ENCODE measurements at regions not wholly inside any gene's neighbourhood (a gene's known extent, or its start where the extent isn't known, plus 50 kb on each side); places are given as distances from the start of the nearest gene placed in this dataset.

DNA sequence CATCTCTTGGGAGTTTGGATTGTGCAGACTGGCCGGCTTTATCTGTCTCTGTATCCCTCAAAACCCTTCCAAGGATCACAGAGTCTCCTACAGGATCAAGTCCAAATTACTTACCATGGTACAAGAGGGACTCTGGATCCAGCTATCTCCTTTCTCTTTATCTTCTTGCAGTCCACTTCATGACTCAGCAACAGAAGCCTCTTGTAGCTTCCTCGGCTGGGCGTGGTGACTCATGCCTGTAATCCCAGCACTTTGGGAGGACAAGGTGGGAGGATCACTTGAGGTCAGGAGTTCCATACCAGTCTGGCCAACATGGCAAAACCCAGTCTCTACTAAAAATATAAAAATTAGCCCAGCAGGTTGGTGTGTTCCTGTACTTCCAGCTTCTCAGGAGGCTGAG is 189.7 kb downstream of the BCAT1 start:
- Mint-ChIP-seq H3K9me3 (peaks cover 3% of the 10 kb centered on the region), H3K27me3 (ENCODE audit: low read depth) (no peaks in the 10 kb centered on the region), H3K27ac (ENCODE audit: unreplicated experiment) (peak overlapping the region; percentile 32), H3K36me3 (ENCODE audit: low read depth) (no peaks in the 10 kb centered on the region), H3K4me1 (peaks cover 70% of the 10 kb centered on the region), H3K4me3 (no peak overlapping the region)
- no peak for DNase-seq (ENCODE audit: low read depth, low spot score)
- TF ChIP-seq, protein P1, sequence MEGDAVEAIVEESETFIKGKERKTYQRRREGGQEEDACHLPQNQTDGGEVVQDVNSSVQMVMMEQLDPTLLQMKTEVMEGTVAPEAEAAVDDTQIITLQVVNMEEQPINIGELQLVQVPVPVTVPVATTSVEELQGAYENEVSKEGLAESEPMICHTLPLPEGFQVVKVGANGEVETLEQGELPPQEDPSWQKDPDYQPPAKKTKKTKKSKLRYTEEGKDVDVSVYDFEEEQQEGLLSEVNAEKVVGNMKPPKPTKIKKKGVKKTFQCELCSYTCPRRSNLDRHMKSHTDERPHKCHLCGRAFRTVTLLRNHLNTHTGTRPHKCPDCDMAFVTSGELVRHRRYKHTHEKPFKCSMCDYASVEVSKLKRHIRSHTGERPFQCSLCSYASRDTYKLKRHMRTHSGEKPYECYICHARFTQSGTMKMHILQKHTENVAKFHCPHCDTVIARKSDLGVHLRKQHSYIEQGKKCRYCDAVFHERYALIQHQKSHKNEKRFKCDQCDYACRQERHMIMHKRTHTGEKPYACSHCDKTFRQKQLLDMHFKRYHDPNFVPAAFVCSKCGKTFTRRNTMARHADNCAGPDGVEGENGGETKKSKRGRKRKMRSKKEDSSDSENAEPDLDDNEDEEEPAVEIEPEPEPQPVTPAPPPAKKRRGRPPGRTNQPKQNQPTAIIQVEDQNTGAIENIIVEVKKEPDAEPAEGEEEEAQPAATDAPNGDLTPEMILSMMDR (conservative IDR thresholded peaks at IDR 0.05), result no peak

DNA sequence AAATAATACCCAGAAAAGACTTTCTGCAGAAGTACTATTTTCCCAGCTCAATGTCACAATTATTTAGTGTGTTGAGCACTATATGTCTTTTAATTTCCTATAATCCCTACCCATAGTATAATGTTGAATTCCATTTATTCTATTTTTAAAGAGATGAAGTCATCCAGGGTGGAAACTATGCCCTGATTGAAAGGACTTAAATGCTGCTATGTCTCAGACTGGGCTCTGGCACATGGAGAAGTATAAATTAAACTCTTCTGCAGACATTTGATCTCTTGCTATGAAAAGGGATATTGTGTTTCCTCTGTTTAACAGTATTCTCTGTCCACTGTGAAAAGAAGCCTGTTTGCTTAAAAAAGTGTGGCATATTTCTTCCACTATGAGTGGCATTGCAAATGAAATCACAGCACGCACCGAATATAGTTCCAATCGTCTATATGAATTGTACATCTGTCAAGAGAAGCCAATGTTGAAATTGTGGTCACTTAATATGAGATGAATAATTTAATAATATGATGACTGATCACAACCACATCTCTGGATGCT is 192.3 kb downstream of the BCAT1 start:
- DNase-seq (ENCODE audit: low read depth, low spot score), result no peak
- Mint-ChIP-seq H3K4me3 (peak overlapping the region; percentile 67), H3K4me1 (peaks cover 84% of the 10 kb centered on the region), H3K36me3 (ENCODE audit: low read depth) (no peaks in the 10 kb centered on the region), H3K9me3 (no peaks in the 10 kb centered on the region), H3K27ac (ENCODE audit: unreplicated experiment) (peak overlapping the region; percentile 85), H3K27me3 (ENCODE audit: low read depth) (no peaks in the 10 kb centered on the region)
- TF ChIP-seq, protein P1 (conservative IDR thresholded peaks at IDR 0.05), result no peak

DNA sequence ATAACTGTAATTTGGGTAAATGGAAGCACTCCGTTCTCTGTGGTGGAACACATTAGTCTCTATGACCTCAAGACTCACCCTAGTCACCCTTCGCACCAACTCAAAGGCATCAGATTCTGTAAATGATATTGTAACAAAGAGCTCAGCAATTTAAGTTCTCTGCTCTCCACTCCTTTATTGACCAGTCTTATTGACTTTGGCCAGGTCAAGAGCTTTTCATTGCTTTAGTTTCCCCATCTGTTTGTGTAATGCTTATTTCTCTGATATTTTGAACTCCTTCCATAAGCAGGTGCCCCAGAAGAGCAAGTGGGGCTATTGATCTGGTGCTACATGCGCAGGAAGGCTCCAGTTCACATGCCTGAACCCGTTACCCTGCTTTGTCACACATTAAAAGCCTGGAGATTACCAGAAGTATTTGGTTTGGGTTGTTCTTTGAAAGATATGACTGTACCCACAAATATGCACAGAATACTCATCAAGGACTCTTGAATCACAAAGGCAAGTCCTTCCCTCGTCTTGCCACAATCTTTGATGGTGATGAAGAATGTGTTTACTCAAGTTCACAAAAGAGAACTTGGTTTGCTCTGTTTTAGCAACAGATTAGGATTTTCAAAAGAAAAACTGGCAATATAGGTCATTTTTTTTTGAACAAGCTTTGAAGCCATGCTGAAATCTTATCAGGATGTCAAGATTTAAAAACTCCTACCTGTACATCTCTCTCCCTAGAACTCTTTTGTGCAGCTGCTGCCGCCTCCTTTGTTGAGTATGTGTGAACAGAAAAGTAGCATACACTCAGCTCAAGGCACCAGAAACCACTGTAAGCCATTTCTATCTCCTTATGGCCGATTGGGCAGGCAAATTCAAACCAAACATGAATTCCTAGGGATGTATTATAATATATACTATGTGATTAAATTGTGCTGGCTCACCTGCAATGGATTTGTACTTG is 193.9 kb downstream of the BCAT1 start:
- Mint-ChIP-seq H3K9me3 (no peaks in the 10 kb centered on the region), H3K4me3 (no peak overlapping the region), H3K4me1 (peaks cover 84% of the 10 kb centered on the region), H3K27ac (ENCODE audit: unreplicated experiment) (peak overlapping the region; percentile 79), H3K36me3 (ENCODE audit: low read depth) (no peaks in the 10 kb centered on the region), H3K27me3 (ENCODE audit: low read depth) (no peaks in the 10 kb centered on the region)
- TF ChIP-seq, protein P1 (conservative IDR thresholded peaks at IDR 0.05), result no peak
- no peak for DNase-seq (ENCODE audit: low read depth, low spot score)

DNA sequence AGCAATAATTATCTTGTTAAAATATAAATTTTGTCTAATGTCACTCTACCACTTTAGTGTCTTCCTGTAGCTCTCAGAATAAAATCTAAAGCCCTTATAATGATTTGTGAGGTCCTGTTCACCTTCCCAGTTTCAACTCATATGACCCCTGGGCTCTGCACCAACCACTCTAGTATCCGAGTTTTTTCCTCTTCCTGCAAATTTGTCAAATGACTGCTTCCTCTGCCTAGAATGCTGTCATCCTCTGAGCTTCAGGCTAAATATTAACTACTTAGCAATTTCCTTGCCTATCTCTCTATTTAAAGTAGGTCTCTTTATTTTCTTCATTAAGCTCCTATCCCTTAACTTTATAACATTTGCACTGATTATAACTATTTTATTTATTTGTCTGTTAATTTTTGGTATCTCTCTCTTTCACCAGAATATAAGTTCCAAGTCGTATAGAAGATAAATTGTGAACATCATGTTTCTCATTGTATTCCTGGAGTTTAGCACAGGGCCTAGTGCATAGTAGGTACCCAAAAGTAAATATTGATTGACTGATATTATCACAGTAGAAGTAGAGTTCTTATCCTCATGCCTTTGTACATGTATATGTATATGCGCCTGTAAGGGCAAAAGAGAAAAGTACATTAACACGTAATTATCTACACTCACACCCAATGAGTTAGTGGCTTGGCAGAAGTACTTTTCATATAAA is 196.0 kb downstream of the BCAT1 start:
- Mint-ChIP-seq H3K36me3 (ENCODE audit: low read depth) (no peaks in the 10 kb centered on the region), H3K4me1 (peaks cover 86% of the 10 kb centered on the region), H3K27me3 (ENCODE audit: low read depth) (no peaks in the 10 kb centered on the region), H3K9me3 (no peaks in the 10 kb centered on the region), H3K4me3 (no peak overlapping the region), H3K27ac (ENCODE audit: unreplicated experiment) (no peak overlapping the region)
- TF ChIP-seq, protein P1 (conservative IDR thresholded peaks at IDR 0.05), result no peak
- DNase-seq (ENCODE audit: low read depth, low spot score), result no peak

DNA sequence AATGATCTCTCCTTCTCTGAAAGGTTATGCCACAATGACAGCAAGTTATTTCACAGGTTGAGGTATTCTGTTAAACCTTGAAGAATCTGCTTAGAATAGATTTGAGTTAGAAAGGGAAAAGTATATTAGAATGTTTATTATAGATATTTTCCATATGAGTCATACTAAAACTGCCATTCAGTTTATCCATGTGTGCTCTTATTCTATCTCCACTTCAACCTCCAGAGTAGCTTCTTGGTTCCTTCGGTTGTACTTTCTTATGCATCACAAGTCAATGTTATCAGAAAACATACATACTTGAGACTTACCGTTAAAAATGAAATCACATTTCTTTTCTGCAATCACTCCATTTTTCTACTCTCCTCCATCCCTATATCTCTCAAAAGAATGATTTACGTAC is 197.7 kb downstream of the BCAT1 start:
- Mint-ChIP-seq H3K4me1 (peaks cover 86% of the 10 kb centered on the region), H3K27me3 (ENCODE audit: low read depth) (no peaks in the 10 kb centered on the region), H3K4me3 (no peak overlapping the region), H3K27ac (ENCODE audit: unreplicated experiment) (no peak overlapping the region), H3K9me3 (no peaks in the 10 kb centered on the region), H3K36me3 (ENCODE audit: low read depth) (no peaks in the 10 kb centered on the region)
- TF ChIP-seq, protein P1 (conservative IDR thresholded peaks at IDR 0.05), result no peak
- DNase-seq (ENCODE audit: low read depth, low spot score), result no peak
